Hypothalamus (tissue), 51 donors: ENCODE measurements at regions not wholly inside any gene's neighbourhood (a gene's known extent, or its start where the extent isn't known, plus 50 kb on each side); places are given as distances from the start of the nearest gene placed in this dataset.
"Not testable (repeated sequence)": the region's sequence is repeated elsewhere in the genome, so short reads cannot be mapped to it uniquely, and the experiment has no call there.

Source experiments
- DNase-seq, 51 donors: peaks; one replicate each; lab custom pipeline; 2025; lab: John Stamatoyannopoulos, UW

DNA sequence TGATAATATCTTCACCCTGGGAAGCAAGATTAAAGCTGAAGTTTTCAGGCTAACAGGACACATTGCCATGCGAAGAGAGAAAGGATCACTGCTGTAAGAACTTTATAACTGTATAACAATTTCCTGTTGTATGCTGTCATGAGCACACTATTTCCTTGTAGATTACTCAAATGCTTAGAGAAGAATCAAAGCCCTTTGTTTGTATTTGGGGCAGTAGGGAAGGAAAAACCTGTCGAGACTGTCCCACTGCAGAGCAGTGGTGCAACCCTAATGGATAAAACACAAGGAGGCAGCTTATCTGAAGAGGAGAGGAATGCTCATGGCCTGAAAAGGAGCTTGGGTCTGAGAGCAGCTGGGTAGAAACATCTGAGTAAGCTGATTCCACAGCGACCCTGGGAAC, 327.7 kb upstream of the NPSR1 start:
- DNase-seq: no peak

DNA sequence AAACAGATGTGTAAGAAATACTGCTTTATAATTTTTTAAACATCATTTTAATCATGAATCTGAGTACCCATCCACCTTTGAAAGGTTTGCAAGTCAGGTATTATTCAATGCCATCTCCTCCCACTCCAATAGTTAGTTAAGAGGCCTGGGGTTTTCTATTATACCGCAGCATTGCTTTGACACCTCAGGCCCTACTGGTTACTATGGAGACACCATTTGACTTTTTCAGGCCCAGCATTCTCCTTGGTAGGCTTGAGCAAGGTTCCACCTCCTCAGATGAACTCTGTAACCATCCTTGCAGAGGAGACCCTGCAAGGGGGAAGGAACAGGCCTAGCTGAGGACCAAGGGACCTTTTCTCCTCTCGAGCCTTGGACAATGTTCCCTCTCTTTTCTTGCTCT, 326.9 kb upstream of the NPSR1 start:
- DNase-seq: no peak

DNA sequence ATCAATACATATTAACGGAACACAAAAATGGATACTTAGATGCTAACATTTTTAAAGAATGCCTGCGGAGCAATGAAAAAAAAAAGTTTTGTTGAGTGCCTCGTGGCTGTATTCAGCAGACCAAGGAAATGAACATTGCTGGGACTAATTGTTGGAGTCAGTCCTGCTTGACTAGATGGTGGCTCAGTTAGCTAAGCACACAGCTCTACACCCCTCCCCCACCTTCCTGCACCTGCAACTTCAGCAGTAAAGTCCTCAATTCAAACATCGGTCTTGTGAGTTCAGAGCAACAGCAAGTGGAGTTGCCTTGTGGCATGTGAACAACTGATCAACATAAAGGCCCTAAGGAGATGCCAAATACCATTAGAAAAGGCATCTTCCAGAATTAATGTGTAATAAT, 326.0 kb upstream of the NPSR1 start:
- DNase-seq: no peak

DNA sequence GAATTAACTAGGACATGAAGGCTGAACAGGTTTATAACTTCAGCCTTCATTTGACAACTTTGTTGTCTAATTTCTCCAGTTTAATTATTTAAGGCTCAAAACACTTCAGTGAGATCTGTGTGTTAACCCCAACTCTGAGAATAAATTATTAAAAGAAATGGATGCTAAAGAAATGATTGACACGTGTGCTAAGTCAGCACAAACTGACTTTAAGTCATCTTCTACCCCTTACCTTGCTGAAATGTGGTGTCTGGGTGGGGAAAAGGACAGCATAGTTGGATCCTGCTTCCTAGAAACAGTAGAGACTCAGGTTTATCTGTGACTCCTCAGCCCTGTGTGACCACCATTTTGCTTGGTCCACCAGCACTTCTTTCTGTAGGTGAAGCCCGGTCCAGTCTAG, 324.8 kb upstream of the NPSR1 start:
- DNase-seq: no peak

DNA sequence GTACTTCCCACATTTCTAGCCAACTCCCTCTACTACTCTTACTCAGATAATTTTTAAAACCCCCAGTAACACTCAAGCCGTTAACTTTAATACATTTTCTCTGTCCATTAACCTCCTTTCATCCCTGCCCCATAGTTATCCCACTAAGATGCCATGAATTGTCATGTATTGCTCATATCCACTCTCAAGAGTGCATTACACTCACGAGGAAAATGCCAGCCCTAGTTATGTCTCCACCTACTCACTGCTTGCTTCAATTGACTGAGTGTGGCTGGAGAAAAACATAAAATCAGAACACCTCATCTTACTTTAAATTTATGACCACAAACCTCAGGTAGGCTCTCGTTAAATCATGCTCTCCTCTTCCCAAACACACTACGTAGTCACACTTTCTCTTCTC, 324.1 kb upstream of the NPSR1 start:
- DNase-seq: no peak

DNA sequence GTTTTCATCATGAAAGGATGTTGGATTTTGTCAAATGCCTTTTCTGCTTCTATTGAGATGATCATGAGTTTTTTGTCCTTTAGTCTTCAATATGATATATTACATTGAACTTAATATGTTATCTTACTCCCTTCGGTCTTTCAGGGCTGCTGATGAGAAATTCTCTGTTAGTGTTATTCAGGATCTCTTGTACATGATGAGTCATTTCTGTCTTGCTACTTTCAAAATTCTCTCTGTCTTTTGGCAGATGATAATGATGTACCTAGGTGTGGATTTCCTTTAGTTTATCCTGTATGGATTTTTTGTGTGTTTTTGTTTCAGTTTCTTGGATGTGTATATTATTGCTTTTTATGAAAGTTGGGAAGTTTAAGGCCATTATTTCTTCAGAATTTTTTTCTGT, 320.9 kb upstream of the NPSR1 start:
- DNase-seq: no peak

- DNase-seq: no peak
Observed at GRCh38 chr7:34338961-34339526, 319.0 kb upstream of the NPSR1 start.

GRCh38 chr7:34341326-34341725, 316.7 kb upstream of the NPSR1 start:
- peak in 1 of 51 donors; percentile 23 for DNase-seq

DNA sequence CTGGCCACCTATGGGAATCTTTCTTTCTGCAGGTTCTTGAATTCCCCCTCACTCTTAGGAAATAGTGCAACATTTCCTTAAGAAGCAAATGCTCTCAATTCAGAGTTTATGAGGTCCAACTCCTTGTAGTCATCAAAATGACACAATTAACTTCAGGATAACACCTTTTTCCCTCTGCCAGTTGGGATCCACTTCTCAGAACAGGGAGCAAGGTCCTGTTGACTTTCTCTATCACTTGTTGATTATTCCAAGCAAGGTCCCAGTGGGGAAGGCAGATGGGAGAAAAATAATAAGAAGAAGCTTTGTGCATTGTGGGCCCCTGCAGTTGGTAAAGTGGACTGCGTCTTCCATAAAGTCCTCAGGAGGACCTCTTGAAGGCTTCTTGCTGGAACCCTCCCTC, 315.6 kb upstream of the NPSR1 start:
- DNase-seq: no peak

- DNase-seq: no peak
Observed at GRCh38 chr7:34343667-34344066, 314.4 kb upstream of the NPSR1 start.

GRCh38 chr7:34354011-34354410, 304.0 kb upstream of the NPSR1 start:
- no peak for DNase-seq

DNA sequence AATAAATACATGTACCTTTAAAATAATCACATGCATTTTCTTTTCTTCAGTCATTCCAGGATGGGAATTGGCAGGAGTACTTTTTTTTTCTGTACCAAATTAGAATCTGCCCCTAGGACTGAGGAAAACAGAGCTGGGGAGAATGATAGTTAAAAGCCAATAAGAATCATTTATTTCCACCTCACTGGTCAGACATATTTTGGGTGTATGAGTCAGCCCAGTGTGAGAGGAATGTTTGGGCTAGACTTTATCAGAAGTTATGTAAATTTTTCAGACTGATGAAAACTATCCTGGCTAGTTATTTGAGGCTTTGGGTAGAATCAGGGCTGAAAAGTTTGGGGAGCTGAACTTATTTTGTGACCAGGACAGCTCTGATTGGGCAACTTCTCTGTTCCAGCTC, 303.1 kb upstream of the NPSR1 start:
- DNase-seq: no peak

DNA sequence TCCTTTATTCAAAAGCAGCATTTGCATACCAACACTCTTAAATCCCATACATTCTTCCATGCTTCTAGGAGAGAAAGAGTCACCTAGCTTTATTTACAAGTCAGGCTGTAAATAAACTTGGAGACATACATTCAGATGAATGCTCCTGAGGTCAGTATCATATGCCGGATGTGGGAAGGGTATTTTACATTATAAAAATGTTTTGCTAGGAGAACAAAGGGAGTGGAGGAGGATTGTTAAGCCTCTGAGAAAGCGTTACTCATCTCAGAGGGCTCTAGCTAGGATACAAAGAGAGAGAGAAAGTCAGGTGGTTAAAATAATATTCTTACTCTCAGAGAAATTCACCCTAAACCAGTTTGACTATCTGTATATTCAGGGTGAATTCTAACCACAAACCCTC, 300.9 kb upstream of the NPSR1 start:
- DNase-seq: no peak

DNA sequence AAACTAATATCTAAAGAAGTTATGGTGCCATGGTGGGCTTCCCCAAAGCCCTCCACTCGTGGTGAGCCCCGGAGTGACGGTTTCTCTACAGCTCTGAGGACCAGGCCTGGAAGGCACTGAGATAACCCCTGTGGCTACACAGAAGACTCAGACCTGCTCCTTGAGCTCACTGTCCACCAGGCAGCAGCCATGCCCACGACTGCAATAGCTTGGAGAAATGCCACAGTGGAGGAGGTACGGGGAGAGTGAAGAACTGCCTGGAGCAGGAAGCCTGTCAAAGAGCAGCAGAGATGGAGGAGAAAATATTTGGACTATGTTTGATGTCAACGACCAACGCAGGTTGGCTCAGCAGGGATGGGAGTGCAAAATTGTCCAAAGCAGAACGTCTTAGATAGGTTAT, 300.1 kb upstream of the NPSR1 start:
- DNase-seq: no peak

DNA sequence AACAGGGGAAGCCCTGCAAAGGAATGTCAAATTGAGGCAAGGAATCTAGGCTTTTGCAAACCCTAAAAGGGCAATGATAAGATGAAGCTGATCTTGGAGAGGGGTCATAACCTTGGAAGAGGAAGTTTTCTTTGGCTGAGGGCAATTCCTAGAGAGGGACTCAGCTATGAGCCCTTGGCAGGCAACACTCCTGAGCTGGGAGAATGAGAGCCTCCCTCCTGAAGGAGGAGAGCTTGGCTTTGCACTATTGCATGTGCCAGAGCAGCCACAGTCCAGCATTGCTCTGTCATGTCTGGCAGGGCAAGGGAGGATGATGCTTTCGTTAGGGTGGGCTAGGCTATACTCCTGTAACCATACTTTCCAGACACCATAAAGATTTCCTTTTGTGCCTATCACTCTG, 299.4 kb upstream of the NPSR1 start:
- DNase-seq: not testable (repeated sequence)

GRCh38 chr7:34361663-34362250, 296.3 kb upstream of the NPSR1 start:
- peak in 3 of 51 donors; percentile 6 to 15 (median 11) for DNase-seq

DNA sequence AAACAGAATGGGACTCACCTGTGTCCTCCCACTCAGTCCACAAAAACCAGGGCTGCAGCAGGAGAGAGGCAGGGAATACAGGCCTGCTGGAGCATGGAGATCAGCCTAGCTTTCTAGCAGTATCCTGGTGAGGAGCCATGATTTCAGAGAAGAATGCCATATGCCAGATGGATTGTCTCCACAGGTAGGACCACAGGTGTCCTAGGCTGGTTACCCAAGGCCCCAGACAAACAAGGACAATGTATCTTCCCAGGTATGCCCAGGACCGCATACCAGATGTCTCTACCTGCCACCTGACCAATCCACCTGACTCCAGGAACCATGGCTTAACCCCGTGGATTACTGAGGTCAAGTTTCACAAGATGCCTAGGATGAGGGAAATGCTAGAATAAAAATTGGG, 295.4 kb upstream of the NPSR1 start:
- DNase-seq: no peak

- DNase-seq: no peak
Observed at GRCh38 chr7:34364130-34364529, 293.9 kb upstream of the NPSR1 start.

DNA sequence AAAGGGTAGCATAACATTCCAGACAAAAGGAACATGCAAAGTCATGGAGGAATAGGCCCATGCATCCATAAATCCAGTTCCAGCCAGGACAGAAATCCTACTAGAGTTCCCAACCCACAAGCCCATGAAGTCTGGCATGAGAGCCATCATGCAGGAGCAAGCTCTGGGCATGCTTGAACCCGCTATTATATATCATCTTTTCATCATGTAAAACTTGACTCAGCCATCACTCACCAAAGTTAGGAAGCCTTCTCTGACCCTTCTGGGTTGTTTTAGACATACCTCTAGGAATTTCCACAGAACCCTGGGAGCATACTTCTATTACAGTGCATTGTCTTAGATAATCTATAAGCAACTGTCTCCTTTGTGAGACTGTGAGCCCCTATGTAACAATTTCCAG, 293.0 kb upstream of the NPSR1 start:
- no peak for DNase-seq

GRCh38 chr7:34365611-34366010, 292.4 kb upstream of the NPSR1 start:
- DNase-seq: no peak

DNA sequence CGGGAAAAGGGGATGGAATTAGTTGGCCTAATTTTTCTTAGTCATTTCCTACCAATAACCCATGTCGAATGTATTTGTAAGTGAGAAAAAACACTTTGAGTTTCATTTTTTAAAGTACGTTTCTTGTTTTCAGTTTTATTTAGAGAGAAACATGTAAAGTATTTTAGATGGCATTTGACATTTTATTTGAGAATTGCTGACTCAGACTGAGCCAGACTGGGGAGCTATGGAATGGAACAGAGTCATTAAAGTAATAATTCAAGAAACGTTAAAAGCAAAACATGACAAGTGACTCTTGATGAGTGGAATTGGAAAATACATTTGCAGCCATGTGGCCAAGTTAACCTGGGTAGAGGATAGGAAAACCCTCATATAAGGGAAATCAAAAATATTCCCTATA, 286.1 kb upstream of the NPSR1 start:
- DNase-seq: no peak

- DNase-seq: no peak
Observed at GRCh38 chr7:34373940-34374339, 284.1 kb upstream of the NPSR1 start.
